PC-9 (cell line): ENCODE measurements at regions not wholly inside any gene's neighbourhood (a gene's known extent, or its start where the extent isn't known, plus 50 kb on each side); places are given as distances from the start of the nearest gene placed in this dataset.

ENCODE experiments used
- EZH2 ChIP-seq: fragments of 200-600 bp; sonication (generic); IDR thresholded peaks from 2 replicates; pipeline ENCODE4 v1.8.0; 2017; ENCODE audit warnings: antibody characterized with exemption, low read depth
- TF ChIP-seq, protein P1 (sequence below): fragments of 200-600 bp; sonication (generic); conservative IDR thresholded peaks from 2 replicates; pipeline ENCODE4 v1.6.1; 2017; ENCODE audit warnings: mixed run types, antibody characterized with exemption, mild to moderate bottlenecking, moderate library complexity

GRCh38 chr3:139839014-139839413 lies 96.0 kb upstream of the CLSTN2 start:
- TF ChIP-seq, protein P1, sequence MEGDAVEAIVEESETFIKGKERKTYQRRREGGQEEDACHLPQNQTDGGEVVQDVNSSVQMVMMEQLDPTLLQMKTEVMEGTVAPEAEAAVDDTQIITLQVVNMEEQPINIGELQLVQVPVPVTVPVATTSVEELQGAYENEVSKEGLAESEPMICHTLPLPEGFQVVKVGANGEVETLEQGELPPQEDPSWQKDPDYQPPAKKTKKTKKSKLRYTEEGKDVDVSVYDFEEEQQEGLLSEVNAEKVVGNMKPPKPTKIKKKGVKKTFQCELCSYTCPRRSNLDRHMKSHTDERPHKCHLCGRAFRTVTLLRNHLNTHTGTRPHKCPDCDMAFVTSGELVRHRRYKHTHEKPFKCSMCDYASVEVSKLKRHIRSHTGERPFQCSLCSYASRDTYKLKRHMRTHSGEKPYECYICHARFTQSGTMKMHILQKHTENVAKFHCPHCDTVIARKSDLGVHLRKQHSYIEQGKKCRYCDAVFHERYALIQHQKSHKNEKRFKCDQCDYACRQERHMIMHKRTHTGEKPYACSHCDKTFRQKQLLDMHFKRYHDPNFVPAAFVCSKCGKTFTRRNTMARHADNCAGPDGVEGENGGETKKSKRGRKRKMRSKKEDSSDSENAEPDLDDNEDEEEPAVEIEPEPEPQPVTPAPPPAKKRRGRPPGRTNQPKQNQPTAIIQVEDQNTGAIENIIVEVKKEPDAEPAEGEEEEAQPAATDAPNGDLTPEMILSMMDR, result no peak
- no peak for TF ChIP-seq EZH2
